Uterus (tissue), 2 donors: ENCODE measurements at regions not wholly inside any gene's neighbourhood (a gene's known extent, or its start where the extent isn't known, plus 50 kb on each side); places are given as distances from the start of the nearest gene placed in this dataset.

ENCODE experiments used
- POLR2A ChIP-seq, 2 donors: fragments of 450-650 bp; IDR thresholded peaks; one replicate each; pipeline ENCODE4 v1.6.1; 2016; ENCODE audit warnings: antibody characterized with exemption in 2 of 2, mild to moderate bottlenecking in 1 of 2, moderate library complexity in 1 of 2
- TF ChIP-seq, protein P1 (sequence below), 4 experiments: fragments of 200-600 bp in 2 of 4; fragments of 450-650 bp in 2 of 4; sonication (generic) in 2 of 4; IDR thresholded peaks; one replicate each; pipeline ENCODE4 v1.5.1; 2016 to 2019; ENCODE audit warnings: antibody characterized with exemption in 4 of 4, mild to moderate bottlenecking in 2 of 4, moderate library complexity in 1 of 4

DNA sequence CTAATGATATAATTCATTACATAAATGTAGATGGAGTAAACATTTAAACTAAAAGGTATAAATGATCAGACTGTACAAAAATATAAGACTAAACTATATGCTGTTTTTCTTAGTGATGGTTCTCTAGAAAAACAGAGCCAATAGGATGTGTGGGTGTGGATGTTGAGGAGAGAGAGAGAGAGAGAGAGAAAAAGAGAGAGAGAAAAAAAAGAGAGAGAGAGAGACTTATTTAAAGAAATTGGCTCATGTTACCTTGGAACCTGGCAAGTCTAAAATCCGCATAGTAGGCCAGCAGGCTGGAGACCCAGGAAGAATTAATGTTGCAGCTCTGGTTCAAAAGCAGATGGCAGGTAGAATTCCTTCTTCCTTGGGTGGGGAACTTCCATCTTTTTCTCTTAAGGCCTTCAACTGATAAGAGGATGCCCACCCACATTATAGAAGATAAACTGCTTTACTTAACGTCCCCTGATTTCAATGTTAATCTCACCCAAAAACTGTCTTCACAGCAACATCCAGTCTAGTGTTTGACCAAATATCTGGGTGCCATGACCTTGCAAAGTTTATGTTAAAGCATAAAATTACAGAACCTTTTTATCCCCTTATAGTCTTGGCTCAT, 74.3 kb upstream of the KCNJ15 start:
- TF ChIP-seq, protein P1, sequence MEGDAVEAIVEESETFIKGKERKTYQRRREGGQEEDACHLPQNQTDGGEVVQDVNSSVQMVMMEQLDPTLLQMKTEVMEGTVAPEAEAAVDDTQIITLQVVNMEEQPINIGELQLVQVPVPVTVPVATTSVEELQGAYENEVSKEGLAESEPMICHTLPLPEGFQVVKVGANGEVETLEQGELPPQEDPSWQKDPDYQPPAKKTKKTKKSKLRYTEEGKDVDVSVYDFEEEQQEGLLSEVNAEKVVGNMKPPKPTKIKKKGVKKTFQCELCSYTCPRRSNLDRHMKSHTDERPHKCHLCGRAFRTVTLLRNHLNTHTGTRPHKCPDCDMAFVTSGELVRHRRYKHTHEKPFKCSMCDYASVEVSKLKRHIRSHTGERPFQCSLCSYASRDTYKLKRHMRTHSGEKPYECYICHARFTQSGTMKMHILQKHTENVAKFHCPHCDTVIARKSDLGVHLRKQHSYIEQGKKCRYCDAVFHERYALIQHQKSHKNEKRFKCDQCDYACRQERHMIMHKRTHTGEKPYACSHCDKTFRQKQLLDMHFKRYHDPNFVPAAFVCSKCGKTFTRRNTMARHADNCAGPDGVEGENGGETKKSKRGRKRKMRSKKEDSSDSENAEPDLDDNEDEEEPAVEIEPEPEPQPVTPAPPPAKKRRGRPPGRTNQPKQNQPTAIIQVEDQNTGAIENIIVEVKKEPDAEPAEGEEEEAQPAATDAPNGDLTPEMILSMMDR (IDR thresholded peaks at IDR 0.05): no peak
- no peak for TF ChIP-seq POLR2A (IDR thresholded peaks at IDR 0.05)
